Kidney tubule cell (primary cell): ENCODE measurements at regions not wholly inside any gene's neighbourhood (a gene's known extent, or its start where the extent isn't known, plus 50 kb on each side); places are given as distances from the start of the nearest gene placed in this dataset.
"Not testable (repeated sequence)": the region's sequence is repeated elsewhere in the genome, so short reads cannot be mapped to it uniquely, and the experiment has no call there.

ENCODE experiments used
- DNase-seq: peaks from one replicate; pipeline ENCODE4 v3.0.0-alpha.2; 2018; ENCODE audit warnings: low spot score

- DNase-seq, result no peak
Observed at GRCh38 chr2:182638667-182639066, 77.4 kb upstream of the DNAJC10 start.

GRCh38 chr2:182639971-182640370, 76.1 kb upstream of the DNAJC10 start:
- no peak for DNase-seq

GRCh38 chr2:182642328-182642727, 73.7 kb upstream of the DNAJC10 start:
- peak; percentile 51 for DNase-seq

GRCh38 chr2:182646763-182647498, 69.1 kb upstream of the DNAJC10 start:
- DNase-seq, result no peak

DNA sequence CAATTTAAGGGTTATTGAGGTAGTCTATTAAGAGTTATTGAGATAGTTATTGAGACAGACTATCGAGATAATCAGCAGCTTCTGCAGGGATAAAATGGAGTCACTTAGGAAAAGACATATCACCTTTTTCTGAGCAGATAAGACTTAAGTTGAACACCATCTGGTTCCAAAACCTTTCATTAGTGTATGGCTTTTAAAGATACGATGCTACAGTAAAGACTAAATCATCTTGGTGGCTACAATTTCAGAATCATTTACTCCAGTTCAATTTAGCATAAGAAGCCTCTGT, 68.6 kb upstream of the DNAJC10 start:
- no peak for DNase-seq

GRCh38 chr2:182649316-182649715, 66.7 kb upstream of the DNAJC10 start:
- DNase-seq, result peak; percentile 52

- DNase-seq, result peak; percentile 60
Observed at GRCh38 chr2:182650704-182651103, 65.4 kb upstream of the DNAJC10 start.

GRCh38 chr2:182652326-182652725, 63.7 kb upstream of the DNAJC10 start:
- no peak for DNase-seq

DNA sequence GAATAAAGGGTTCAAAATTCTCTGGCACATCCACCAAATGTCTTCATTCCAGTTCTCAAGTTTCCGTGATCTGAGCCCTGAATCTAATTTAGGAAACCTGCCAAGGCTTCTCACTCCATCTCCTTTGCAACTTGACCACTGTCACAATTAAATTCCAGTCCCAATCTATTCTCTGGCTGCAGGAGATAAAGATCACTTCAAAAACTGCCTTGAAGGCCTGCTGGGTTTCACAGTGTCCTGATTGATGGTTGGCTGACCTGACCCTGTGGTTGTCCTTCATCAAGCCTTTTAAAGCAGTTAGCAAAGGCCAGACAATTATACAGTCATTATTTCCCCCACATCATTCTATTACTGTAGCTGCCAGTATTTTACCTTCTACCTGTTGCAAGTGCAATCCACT, 60.3 kb upstream of the DNAJC10 start:
- no peak for DNase-seq

DNA sequence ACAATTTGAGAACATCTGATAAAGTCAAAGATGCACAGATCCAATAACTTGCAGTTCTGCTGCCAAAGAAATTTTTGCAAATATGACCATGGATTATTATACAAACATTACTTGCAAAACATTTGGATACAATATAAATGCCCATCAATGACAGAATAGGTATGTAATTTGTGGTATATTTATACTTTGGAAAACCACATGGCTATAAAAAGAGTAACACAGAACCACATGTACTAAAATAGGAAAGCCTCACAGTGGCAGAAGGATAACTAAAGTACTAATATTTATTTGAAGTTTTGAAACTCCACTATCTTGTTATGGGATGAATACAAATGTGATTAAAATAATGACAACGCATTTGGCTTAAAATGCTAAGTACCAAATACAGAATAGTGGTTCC, 51.8 kb upstream of the DNAJC10 start:
- DNase-seq, result no peak

DNA sequence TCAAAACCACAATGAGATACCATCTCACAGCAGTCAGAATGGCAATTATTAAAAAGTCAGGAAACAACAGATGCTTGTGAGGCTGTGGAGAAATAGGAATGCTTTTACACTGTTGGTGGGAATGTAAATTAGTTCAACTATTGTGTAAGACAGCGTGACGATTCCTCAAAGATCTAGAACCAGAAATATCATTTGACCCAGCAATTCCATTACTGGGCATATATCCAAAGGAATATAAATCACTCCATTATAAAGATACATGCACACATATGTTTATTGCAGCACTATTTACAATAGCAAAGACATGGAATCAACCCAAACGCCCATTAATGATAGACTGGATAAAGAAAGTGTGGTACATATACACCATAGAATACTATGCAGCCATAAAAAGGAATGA, 50.6 kb upstream of the DNAJC10 start:
- DNase-seq, result not testable (repeated sequence)
